NCI-H2029 treated with DMSO at 0.1 percent for 48 hours (cell line): ENCODE measurements at regions not wholly inside any gene's neighbourhood (a gene's known extent, or its start where the extent isn't known, plus 50 kb on each side); places are given as distances from the start of the nearest gene placed in this dataset.
A peak's percentile ranks its signal among the peaks of the same experiment; 100 is the strongest.

Experiments
- DNase-seq: peaks from one replicate; lab custom pipeline; 2025; lab: John Stamatoyannopoulos, UW

GRCh38 chr2:13884291-13884976, 748.1 kb upstream of the LRATD1 start:
- no peak for DNase-seq

GRCh38 chr2:13901526-13901925, 731.0 kb upstream of the LRATD1 start:
- DNase-seq: no peak

- DNase-seq: no peak
Observed at GRCh38 chr2:13905831-13906230, 726.7 kb upstream of the LRATD1 start.

- no peak for DNase-seq
Observed at GRCh38 chr2:13916066-13916465, 716.5 kb upstream of the LRATD1 start.

- DNase-seq: no peak
Observed at GRCh38 chr2:13917958-13918357, 714.6 kb upstream of the LRATD1 start.

- DNase-seq: no peak
Observed at GRCh38 chr2:13919981-13920382, 712.5 kb upstream of the LRATD1 start.

GRCh38 chr2:13921245-13921644, 711.3 kb upstream of the LRATD1 start:
- no peak for DNase-seq

- DNase-seq: no peak
Observed at GRCh38 chr2:13923823-13924222, 708.7 kb upstream of the LRATD1 start.

GRCh38 chr2:13942111-13942510, 690.4 kb upstream of the LRATD1 start:
- no peak for DNase-seq

- no peak for DNase-seq
Observed at GRCh38 chr2:13950761-13951160, 681.8 kb upstream of the LRATD1 start.

- no peak for DNase-seq
Observed at GRCh38 chr2:13968811-13969210, 663.7 kb upstream of the LRATD1 start.

GRCh38 chr2:13986119-13986720, 646.3 kb upstream of the LRATD1 start:
- no peak for DNase-seq

- no peak for DNase-seq
Observed at GRCh38 chr2:13996527-13996926, 636.0 kb upstream of the LRATD1 start.

- no peak for DNase-seq
Observed at GRCh38 chr2:14011190-14011589, 621.3 kb upstream of the LRATD1 start.

- no peak for DNase-seq
Observed at GRCh38 chr2:14015113-14015630, 617.3 kb upstream of the LRATD1 start.

- DNase-seq: peak; percentile 19
Observed at GRCh38 chr2:14016289-14016955, 616.1 kb upstream of the LRATD1 start.

- no peak for DNase-seq
Observed at GRCh38 chr2:14018620-14019019, 613.9 kb upstream of the LRATD1 start.

GRCh38 chr2:14023558-14023957, 609.0 kb upstream of the LRATD1 start:
- DNase-seq: no peak

GRCh38 chr2:14039134-14039533, 593.4 kb upstream of the LRATD1 start:
- DNase-seq: no peak

- no peak for DNase-seq
Observed at GRCh38 chr2:14047491-14047890, 585.0 kb upstream of the LRATD1 start.

- DNase-seq: no peak
Observed at GRCh38 chr2:14051401-14051800, 581.1 kb upstream of the LRATD1 start.

GRCh38 chr2:14053105-14053504, 579.4 kb upstream of the LRATD1 start:
- no peak for DNase-seq

- no peak for DNase-seq
Observed at GRCh38 chr2:14064346-14064745, 568.2 kb upstream of the LRATD1 start.
